ENCODE measurements at regions not wholly inside any gene's neighbourhood (a gene's known extent, or its start where the extent isn't known, plus 50 kb on each side); places are given as distances from the start of the nearest gene placed in this dataset.

DNA sequence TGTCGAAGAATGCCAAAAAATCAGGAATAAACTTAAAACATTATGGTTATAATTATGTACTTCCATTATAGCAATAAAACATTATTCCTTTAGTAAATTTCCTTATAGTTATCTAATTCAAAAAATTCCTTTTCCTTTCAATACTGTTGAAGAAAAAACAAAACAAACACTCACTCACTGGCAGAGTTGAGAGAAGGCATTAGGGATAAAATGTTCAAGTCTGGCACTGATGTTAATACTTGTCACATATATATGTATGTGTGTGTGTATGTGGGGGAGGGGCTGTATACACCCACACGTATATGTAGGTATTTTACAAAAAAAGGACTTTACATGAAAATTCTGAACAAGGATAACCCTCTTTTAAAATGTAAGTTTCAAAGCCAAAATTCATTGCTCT, 150.2 kb upstream of the MEOX2 start:
- Histone ChIP-seq H3K4me3 (ENCODE audit: low read depth, low read length) (no peak overlapping the region), H3K36me3 (ENCODE audit: control insufficient read depth, insufficient read depth, low read length) (no peaks in the 10 kb centered on the region), H3K27me3 (ENCODE audit: control insufficient read depth, insufficient read depth, low read length) (no peaks in the 10 kb centered on the region)
- TF ChIP-seq CTCF (IDR thresholded peaks at IDR 0.05; ENCODE audit: insufficient read depth, low read depth, low read length), result no peak
- no peak for DNase-seq (ENCODE audit: low read depth)
- ChIA-PET POLR2A (no interaction called here), CTCF (interaction anchor here (0.6 to 1.4 kb wide), 2 partner anchors 17 to 771 kb away, joined by 3 read pairs; no protein-coding TSS in a partner anchor)

DNA sequence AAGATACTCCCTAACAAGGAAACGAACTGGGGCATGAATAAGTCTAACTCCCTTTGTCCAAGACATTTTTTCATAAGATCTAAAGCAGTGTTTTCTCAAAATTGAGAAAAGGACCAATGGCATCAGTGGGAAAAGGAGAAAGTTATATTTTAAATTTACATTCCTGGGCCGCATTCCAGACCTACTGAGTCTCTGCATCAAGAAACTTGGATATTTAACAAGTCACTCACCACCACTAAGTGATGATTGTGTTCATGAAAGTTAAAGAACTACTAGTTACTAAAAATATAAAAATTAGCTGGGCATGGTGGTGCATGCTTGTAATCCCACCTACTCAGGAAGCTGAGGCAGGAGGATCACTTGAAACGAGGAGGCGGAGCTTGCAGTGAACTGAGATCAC, 149.6 kb upstream of the MEOX2 start:
- Histone ChIP-seq H3K36me3 (ENCODE audit: control insufficient read depth, insufficient read depth, low read length) (no peaks in the 10 kb centered on the region), H3K27me3 (ENCODE audit: control insufficient read depth, insufficient read depth, low read length) (no peaks in the 10 kb centered on the region), H3K4me3 (ENCODE audit: low read depth, low read length) (no peak overlapping the region)
- DNase-seq (ENCODE audit: low read depth), result no peak
- TF ChIP-seq CTCF (IDR thresholded peaks at IDR 0.05; ENCODE audit: insufficient read depth, low read depth, low read length), result no peak
- CTCF ChIA-PET, result interaction anchor here (0.6 to 1.0 kb wide), 3 partner anchors 51 to 772 kb away, joined by 3 to 5 read pairs (median 3); no protein-coding TSS in a partner anchor
- POLR2A ChIA-PET, result no interaction called here

- no peak overlapping the region for H3K4me3 ChIP-seq (ENCODE audit: low read depth, low read length)
- CTCF ChIA-PET, result no interaction called here
- no peak for TF ChIP-seq CTCF (IDR thresholded peaks at IDR 0.05; ENCODE audit: insufficient read depth, low read depth, low read length)
- H3K36me3 ChIP-seq (ENCODE audit: control insufficient read depth, insufficient read depth, low read length), result no peaks in the 10 kb centered on the region
- no peaks in the 10 kb centered on the region for H3K27me3 ChIP-seq (ENCODE audit: control insufficient read depth, insufficient read depth, low read length)
- DNase-seq (ENCODE audit: low read depth), result no peak
- POLR2A ChIA-PET, result no interaction called here
Observed at GRCh38 chr7:15834446-15834845, 148.0 kb upstream of the MEOX2 start.

DNA sequence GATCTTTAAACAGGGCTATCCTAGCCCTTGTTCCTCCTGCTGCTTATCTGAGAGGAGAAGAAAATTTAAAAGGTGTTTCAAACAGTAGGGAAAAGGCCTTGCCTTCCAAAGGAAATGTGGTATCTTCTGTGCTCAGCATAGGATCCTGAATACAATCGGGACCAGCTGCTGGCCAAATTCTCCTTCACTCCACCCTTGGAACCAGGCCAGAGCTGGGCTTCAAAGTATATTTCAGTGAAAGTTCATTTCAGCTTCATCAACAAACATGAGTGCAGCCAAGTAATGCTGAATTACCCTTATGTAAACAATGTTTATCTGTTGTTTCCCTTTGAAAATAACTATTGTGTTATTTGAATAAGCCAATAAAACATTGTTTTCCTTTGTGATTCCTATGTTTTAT, 146.5 kb upstream of the MEOX2 start:
- no peak for TF ChIP-seq CTCF (IDR thresholded peaks at IDR 0.05; ENCODE audit: insufficient read depth, low read depth, low read length)
- H3K36me3 ChIP-seq (ENCODE audit: control insufficient read depth, insufficient read depth, low read length), result no peaks in the 10 kb centered on the region
- POLR2A ChIA-PET, result no interaction called here
- H3K27me3 ChIP-seq (ENCODE audit: control insufficient read depth, insufficient read depth, low read length), result no peaks in the 10 kb centered on the region
- no peak overlapping the region for H3K4me3 ChIP-seq (ENCODE audit: low read depth, low read length)
- DNase-seq (ENCODE audit: low read depth), result no peak
- CTCF ChIA-PET, result no interaction called here

DNA sequence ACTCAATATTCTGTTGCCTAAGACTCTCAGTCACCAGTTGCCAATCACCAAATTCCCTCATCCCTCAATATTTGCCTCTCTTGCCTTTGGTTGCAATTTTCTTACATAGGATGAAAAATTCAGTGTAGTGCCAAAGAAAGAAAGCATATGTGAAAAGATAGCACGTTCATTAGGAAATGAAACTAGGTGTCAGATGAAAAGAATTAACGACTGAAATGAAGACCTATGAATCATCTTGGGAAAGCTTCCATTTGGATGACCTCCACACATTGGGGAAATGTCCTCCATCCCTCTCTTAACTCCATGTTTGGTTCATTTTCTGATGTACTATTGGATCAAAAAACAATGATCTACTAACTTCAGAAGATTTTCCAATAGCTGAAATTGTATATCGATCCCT, 145.1 kb upstream of the MEOX2 start:
- no peak for TF ChIP-seq CTCF (IDR thresholded peaks at IDR 0.05; ENCODE audit: insufficient read depth, low read depth, low read length)
- no peak for DNase-seq (ENCODE audit: low read depth)
- POLR2A ChIA-PET, result no interaction called here
- Histone ChIP-seq H3K27me3 (ENCODE audit: control insufficient read depth, insufficient read depth, low read length) (no peaks in the 10 kb centered on the region), H3K36me3 (ENCODE audit: control insufficient read depth, insufficient read depth, low read length) (no peaks in the 10 kb centered on the region), H3K4me3 (ENCODE audit: low read depth, low read length) (no peak overlapping the region)
- CTCF ChIA-PET, result no interaction called here
